Activated CD4-positive, CD25-positive, alpha-beta regulatory T cell treated with anti-CD3 and anti-CD28 coated beads, Interleukin-2, amount 50 U/mL, for 72 hours (primary cell): ENCODE measurements at regions not wholly inside any gene's neighbourhood (a gene's known extent, or its start where the extent isn't known, plus 50 kb on each side); places are given as distances from the start of the nearest gene placed in this dataset.

Source experiments
- DNase-seq: peaks from one replicate; pipeline ENCODE4 v3.0.0; 2021

GRCh38 chr2:12033494-12033893 lies 287.1 kb downstream of the LPIN1 start:
- DNase-seq = no peak

GRCh38 chr2:12034382-12034781 lies 287.9 kb downstream of the LPIN1 start:
- no peak for DNase-seq

GRCh38 chr2:12035029-12035720 lies 288.7 kb downstream of the LPIN1 start:
- no peak for DNase-seq

GRCh38 chr2:12035956-12036639 lies 289.7 kb downstream of the LPIN1 start:
- DNase-seq = no peak

GRCh38 chr2:12036640-12036983 lies 290.2 kb downstream of the LPIN1 start:
- no peak for DNase-seq

GRCh38 chr2:12037301-12037700 lies 290.9 kb downstream of the LPIN1 start:
- no peak for DNase-seq

GRCh38 chr2:12041236-12041635 lies 294.8 kb downstream of the LPIN1 start:
- no peak for DNase-seq

GRCh38 chr2:12043131-12043530 lies 296.7 kb downstream of the LPIN1 start:
- DNase-seq = no peak

- no peak for DNase-seq
These were observed 298.4 kb downstream of the LPIN1 start for GRCh38 chr2:12044857-12045256.

- DNase-seq = no peak
These were observed 299.4 kb downstream of the LPIN1 start for GRCh38 chr2:12045864-12046291.

GRCh38 chr2:12046641-12047040 lies 300.2 kb downstream of the LPIN1 start:
- no peak for DNase-seq

- no peak for DNase-seq
These were observed 301.3 kb downstream of the LPIN1 start for GRCh38 chr2:12047761-12048160.

GRCh38 chr2:12048550-12048949 lies 302.1 kb downstream of the LPIN1 start:
- DNase-seq = no peak

- no peak for DNase-seq
These were observed 304.0 kb downstream of the LPIN1 start for GRCh38 chr2:12050396-12050795.

- no peak for DNase-seq
These were observed 305.4 kb downstream of the LPIN1 start for GRCh38 chr2:12051831-12052230.

GRCh38 chr2:12052796-12053195 lies 306.4 kb downstream of the LPIN1 start:
- DNase-seq = no peak

- DNase-seq = no peak
These were observed 308.7 kb downstream of the LPIN1 start for GRCh38 chr2:12054956-12055618.

GRCh38 chr2:12057436-12058166 lies 311.2 kb downstream of the LPIN1 start:
- no peak for DNase-seq

- no peak for DNase-seq
These were observed 313.4 kb downstream of the LPIN1 start for GRCh38 chr2:12059616-12060441.

GRCh38 chr2:12060886-12061285 lies 314.5 kb downstream of the LPIN1 start:
- DNase-seq = no peak

GRCh38 chr2:12061286-12062052 lies 315.0 kb downstream of the LPIN1 start:
- DNase-seq = no peak

- DNase-seq = no peak
These were observed 315.6 kb downstream of the LPIN1 start for GRCh38 chr2:12062053-12062395.
